Testis (tissue), 2 donors: ENCODE measurements at regions not wholly inside any gene's neighbourhood (a gene's known extent, or its start where the extent isn't known, plus 50 kb on each side); places are given as distances from the start of the nearest gene placed in this dataset.

Experiments
- DNase-seq: peaks from one replicate; pipeline ENCODE4 v3.0.0-alpha.2; 2019
- H3K27ac ChIP-seq, 2 donors: fragments of 200-600 bp; sonication (generic); one replicate each; pipeline ENCODE4 v1.5.1; 2019
- H3K27me3 ChIP-seq: fragments of 200-600 bp; sonication (generic); one replicate; pipeline ENCODE4 v1.5.1; 2019
- H3K36me3 ChIP-seq: fragments of 200-600 bp; sonication (generic); one replicate; pipeline ENCODE4 v1.5.1; 2017; ENCODE audit warnings: low read depth; ENCODE audit errors: missing control alignments
- H3K4me1 ChIP-seq: fragments of 200-600 bp; sonication (generic); one replicate; pipeline ENCODE4 v1.5.1; 2019
- H3K4me3 ChIP-seq, 2 donors: fragments of 200-600 bp; sonication (generic); one replicate each; pipeline ENCODE4 v1.5.1; 2017 to 2019
- H3K9me3 ChIP-seq: fragments of 200-600 bp; sonication (generic); one replicate; pipeline ENCODE4 v1.5.1; 2017
- CTCF ChIP-seq, 3 experiments: fragments of 450-650 bp in 2 of 3; fragments of 200-600 bp in 1 of 3; sonication (generic) in 1 of 3; IDR thresholded peaks; one replicate each; pipeline ENCODE4 v1.5.1; 2016 to 2019; ENCODE audit warnings: antibody characterized with exemption in 3 of 3, mild to moderate bottlenecking in 2 of 3, moderate library complexity in 1 of 3
- POLR2A ChIP-seq: fragments of 450-650 bp; IDR thresholded peaks from one replicate; pipeline ENCODE4 v1.6.1; 2017; ENCODE audit warnings: antibody characterized with exemption, mild to moderate bottlenecking, moderate library complexity
- WGBS, 2 donors: methylation state at CpG; one replicate each; pipeline ENCODE4 v1.1.5; 2018; 5-methylcytosine and 5-hydroxymethylcytosine counted together
- intact Hi-C: fragments of 100-400 bp; cut with DNase I; formaldehyde crosslinking; loops from one replicate; pipeline ENCODE4 v1.15.1; 2023; ENCODE audit warnings: low total_unique reads

DNA sequence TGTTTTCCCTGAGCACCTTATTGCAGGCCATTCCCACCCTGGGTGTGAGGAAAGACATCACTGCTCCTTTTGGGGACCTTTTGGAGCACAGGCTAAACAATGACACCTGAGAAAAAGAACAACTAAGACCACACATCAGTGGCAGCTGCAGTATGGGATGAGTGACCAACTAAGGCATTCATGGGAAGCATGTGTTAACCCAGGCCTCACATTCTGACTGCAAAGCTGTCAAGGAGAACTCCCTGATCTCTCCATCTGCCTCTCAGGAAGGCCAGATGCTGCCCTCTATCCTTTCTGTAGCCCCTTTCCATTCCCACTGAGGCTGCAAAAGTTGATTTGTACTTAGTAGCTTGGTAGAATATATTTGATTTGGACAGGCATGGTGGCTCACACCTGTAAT is 130.5 kb upstream of the FOXN2 start:
- Histone ChIP-seq H3K27me3 (no peaks in the 10 kb centered on the region), H3K9me3 (no peaks in the 10 kb centered on the region), H3K4me3 (no peak overlapping the region), H3K27ac (no peak overlapping the region), H3K4me1 (no peaks in the 10 kb centered on the region), H3K36me3 (no peaks in the 10 kb centered on the region)
- DNase-seq = no peak
- intact Hi-C loops = no loop called here
- no peak for TF ChIP-seq POLR2A
- TF ChIP-seq CTCF (IDR thresholded peaks at IDR 0.05) = no peak

- no peaks in the 10 kb centered on the region for H3K27me3 ChIP-seq
- intact Hi-C loops = no loop called here
Measured at GRCh38 chr2:48187503-48187902, 127.0 kb upstream of the FOXN2 start.

DNA sequence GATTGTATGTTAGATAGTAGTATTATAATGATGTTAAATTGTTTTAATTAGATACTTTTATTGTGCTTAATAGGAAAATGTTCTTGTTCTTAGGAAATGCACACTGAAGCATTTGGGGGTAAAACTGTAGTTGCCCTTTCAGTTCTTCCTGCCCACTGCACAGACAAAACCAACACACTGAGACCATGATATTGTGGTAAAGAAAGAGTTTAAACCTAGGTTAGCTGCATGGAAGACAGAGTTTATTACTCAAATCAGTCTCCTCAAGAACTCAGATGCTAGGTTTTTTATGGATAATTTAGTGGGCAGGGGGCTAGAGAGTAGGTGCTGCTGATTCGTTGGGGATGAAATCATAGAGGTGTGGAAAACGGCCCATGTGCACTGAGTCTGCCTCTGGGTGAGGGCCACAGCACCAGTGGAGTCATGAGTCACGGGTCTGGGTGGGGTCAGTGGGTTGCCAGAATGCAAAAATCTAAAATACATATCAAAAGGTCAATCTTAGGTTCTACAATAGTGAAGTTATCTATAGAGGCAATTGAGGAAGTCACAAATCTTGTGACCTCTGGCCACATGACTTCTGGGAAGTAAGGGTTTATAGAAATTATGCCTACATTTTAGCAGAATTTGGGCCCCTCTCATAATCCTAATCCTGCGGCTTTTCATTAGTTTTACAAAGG is 124.8 kb upstream of the FOXN2 start:
- H3K4me1 ChIP-seq = no peaks in the 10 kb centered on the region
- no peaks in the 10 kb centered on the region for H3K36me3 ChIP-seq
- TF ChIP-seq CTCF (IDR thresholded peaks at IDR 0.05) (no peak), POLR2A (no peak)
- H3K4me3 ChIP-seq = no peak overlapping the region
- WGBS, 2 donors = 82 to 88% methylated on average over 4 of the region's 4 CpGs
- intact Hi-C loops = no loop called here
- H3K9me3 ChIP-seq = no peaks in the 10 kb centered on the region
- H3K27me3 ChIP-seq = no peaks in the 10 kb centered on the region
- DNase-seq = no peak
- no peak overlapping the region for H3K27ac ChIP-seq

More at GRCh38 chr2:48187503-48187902, 127.0 kb upstream of the FOXN2 start:
- Histone ChIP-seq H3K4me1 (no peaks in the 10 kb centered on the region), H3K9me3 (no peaks in the 10 kb centered on the region), H3K4me3 (no peak overlapping the region), H3K27ac (no peak overlapping the region), H3K36me3 (no peaks in the 10 kb centered on the region)
- TF ChIP-seq CTCF (IDR thresholded peaks at IDR 0.05) = no peak
- TF ChIP-seq POLR2A = no peak
- WGBS, 2 donors = 96 to 100% methylated on average over 1 of the region's 1 CpG
- DNase-seq = no peak

DNA sequence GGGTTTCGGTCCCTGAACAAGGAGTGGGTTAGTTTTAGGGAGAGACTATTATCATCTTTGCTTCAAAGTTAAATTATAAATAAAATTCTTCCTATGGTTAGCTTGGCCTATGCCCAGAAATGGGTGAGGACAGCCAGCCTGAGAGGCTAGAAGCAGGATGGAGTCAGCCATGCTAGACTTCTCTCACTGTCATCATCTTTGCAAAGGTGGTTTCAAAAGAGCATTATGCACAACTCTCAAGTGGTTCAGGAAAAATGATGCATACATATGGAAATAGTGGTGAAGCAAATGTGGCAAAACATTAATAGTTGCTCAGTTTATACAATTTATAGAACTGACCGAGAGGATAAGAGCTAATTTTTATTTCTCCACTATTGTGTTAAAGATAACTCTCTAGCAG is 124.3 kb upstream of the FOXN2 start:
- no peak for TF ChIP-seq POLR2A
- TF ChIP-seq CTCF (IDR thresholded peaks at IDR 0.05) = no peak
- intact Hi-C loops = no loop called here
- WGBS, 2 donors = 95% methylated on average over 2 of the region's 2 CpGs
- no peak overlapping the region for H3K4me3 ChIP-seq
- H3K9me3 ChIP-seq = no peaks in the 10 kb centered on the region
- H3K27me3 ChIP-seq = no peaks in the 10 kb centered on the region
- no peaks in the 10 kb centered on the region for H3K36me3 ChIP-seq
- no peak for DNase-seq
- no peaks in the 10 kb centered on the region for H3K4me1 ChIP-seq
- H3K27ac ChIP-seq = no peak overlapping the region

DNA sequence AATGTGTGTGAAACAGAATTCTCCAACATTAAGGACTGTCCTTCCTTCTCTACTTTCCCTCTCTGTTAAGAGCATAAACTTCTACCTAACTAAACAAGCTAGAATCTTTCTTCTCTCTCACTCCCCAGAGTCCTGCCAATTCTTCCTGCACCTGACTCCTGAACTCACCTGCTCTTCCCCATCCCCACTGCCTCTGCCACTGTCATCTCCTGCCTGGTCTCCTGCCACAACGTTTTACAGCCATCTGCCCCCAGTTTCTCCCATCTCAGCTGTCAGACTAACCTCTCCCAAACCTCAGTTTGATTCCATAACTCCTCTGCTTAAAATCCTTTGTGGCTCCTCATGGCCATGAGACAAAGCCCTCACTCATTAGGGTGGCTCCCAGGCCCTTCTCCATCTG is 119.8 kb upstream of the FOXN2 start:
- DNase-seq = no peak
- H3K36me3 ChIP-seq = no peaks in the 10 kb centered on the region
- no peaks in the 10 kb centered on the region for H3K9me3 ChIP-seq
- no peaks in the 10 kb centered on the region for H3K27me3 ChIP-seq
- 57 to 73% methylated on average over 1 of the region's 1 CpG for WGBS, 2 donors
- TF ChIP-seq POLR2A (no peak), CTCF (IDR thresholded peaks at IDR 0.05) (no peak)
- peaks cover 15% of the 10 kb centered on the region for H3K4me1 ChIP-seq
- intact Hi-C loops = no loop called here
- no peak overlapping the region for H3K27ac ChIP-seq
- no peak overlapping the region for H3K4me3 ChIP-seq
